Neural cell (in vitro differentiated cells): ENCODE measurements at regions not wholly inside any gene's neighbourhood (a gene's known extent, or its start where the extent isn't known, plus 50 kb on each side); places are given as distances from the start of the nearest gene placed in this dataset.

Experiments used
- EZH2 ChIP-seq: fragments of 200-600, 300-800 bp; shearing (Covaris generic), sonication (generic); IDR thresholded peaks from 2 replicates; pipeline ENCODE4 v1.6.1; 2014; ENCODE audit warnings: antibody characterized with exemption, low read length, borderline replicate concordance, mild to moderate bottlenecking; ENCODE audit not compliant: insufficient read depth, poor library complexity, severe bottlenecking
- POLR2AphosphoS5 ChIP-seq: IDR thresholded peaks from 2 replicates; pipeline ENCODE4 v1.6.1; 2012
- SMC3 ChIP-seq: fragments of 450-650 bp; conservative IDR thresholded peaks from 2 replicates; pipeline ENCODE4 v1.6.1; 2014; ENCODE audit warnings: antibody characterized with exemption, mild to moderate bottlenecking, moderate library complexity; ENCODE audit not compliant: poor library complexity
- TF ChIP-seq, protein P1 (sequence below): fragments of 450-650 bp; IDR thresholded peaks from 2 replicates; pipeline ENCODE4 v1.5.1; 2014; ENCODE audit warnings: antibody characterized with exemption, mild to moderate bottlenecking, moderate library complexity; ENCODE audit not compliant: poor library complexity, severe bottlenecking

GRCh38 chr10:120729547-120729946 lies 121.6 kb upstream of the WDR11 start:
- TF ChIP-seq, protein P1, sequence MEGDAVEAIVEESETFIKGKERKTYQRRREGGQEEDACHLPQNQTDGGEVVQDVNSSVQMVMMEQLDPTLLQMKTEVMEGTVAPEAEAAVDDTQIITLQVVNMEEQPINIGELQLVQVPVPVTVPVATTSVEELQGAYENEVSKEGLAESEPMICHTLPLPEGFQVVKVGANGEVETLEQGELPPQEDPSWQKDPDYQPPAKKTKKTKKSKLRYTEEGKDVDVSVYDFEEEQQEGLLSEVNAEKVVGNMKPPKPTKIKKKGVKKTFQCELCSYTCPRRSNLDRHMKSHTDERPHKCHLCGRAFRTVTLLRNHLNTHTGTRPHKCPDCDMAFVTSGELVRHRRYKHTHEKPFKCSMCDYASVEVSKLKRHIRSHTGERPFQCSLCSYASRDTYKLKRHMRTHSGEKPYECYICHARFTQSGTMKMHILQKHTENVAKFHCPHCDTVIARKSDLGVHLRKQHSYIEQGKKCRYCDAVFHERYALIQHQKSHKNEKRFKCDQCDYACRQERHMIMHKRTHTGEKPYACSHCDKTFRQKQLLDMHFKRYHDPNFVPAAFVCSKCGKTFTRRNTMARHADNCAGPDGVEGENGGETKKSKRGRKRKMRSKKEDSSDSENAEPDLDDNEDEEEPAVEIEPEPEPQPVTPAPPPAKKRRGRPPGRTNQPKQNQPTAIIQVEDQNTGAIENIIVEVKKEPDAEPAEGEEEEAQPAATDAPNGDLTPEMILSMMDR, result no peak
- TF ChIP-seq POLR2AphosphoS5 (no peak), SMC3 (no peak), EZH2 (no peak)
